A673 (cell line): ENCODE measurements at regions not wholly inside any gene's neighbourhood (a gene's known extent, or its start where the extent isn't known, plus 50 kb on each side); places are given as distances from the start of the nearest gene placed in this dataset.

Experiments
- EZH2 ChIP-seq: fragments of 200-600 bp; sonication (generic); IDR thresholded peaks from 2 replicates; pipeline ENCODE4 v1.6.1; 2017; ENCODE audit warnings: borderline replicate concordance, low read depth, mild to moderate bottlenecking, mixed read lengths, antibody characterized with exemption, low read length; ENCODE audit not compliant: poor library complexity, severe bottlenecking
- TF ChIP-seq, protein P1 (sequence below): fragments of 300-800, 200-600 bp; sonication (generic); conservative IDR thresholded peaks from 2 replicates; pipeline ENCODE4 v1.5.1; 2017; ENCODE audit warnings: low read depth, mild to moderate bottlenecking, antibody characterized with exemption, low read length, moderate library complexity, mixed read lengths

DNA sequence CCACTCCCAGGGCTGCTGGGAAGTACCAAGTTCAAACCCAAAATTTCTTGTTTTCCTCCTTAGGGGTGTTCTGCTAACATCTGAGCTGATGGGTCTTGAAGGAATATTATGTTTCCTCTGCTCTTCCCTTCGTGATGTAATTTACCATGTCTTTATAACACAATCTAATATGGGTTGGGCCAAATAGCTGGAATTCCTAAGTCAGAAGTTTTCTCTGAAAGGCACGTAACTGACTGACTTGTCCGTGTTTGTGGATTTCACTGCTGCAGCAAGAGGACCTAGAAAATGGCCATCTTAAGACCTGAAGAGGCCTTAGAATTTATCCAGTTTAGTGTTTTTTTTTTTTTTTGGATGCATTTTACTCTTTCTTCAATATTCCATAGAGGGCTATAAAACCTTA lies 256.7 kb downstream of the DCDC2C start:
- TF ChIP-seq, protein P1, sequence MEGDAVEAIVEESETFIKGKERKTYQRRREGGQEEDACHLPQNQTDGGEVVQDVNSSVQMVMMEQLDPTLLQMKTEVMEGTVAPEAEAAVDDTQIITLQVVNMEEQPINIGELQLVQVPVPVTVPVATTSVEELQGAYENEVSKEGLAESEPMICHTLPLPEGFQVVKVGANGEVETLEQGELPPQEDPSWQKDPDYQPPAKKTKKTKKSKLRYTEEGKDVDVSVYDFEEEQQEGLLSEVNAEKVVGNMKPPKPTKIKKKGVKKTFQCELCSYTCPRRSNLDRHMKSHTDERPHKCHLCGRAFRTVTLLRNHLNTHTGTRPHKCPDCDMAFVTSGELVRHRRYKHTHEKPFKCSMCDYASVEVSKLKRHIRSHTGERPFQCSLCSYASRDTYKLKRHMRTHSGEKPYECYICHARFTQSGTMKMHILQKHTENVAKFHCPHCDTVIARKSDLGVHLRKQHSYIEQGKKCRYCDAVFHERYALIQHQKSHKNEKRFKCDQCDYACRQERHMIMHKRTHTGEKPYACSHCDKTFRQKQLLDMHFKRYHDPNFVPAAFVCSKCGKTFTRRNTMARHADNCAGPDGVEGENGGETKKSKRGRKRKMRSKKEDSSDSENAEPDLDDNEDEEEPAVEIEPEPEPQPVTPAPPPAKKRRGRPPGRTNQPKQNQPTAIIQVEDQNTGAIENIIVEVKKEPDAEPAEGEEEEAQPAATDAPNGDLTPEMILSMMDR, result no peak
- no peak for TF ChIP-seq EZH2
